Glutamatergic neuron (in vitro differentiated cells): ENCODE measurements at regions not wholly inside any gene's neighbourhood (a gene's known extent, or its start where the extent isn't known, plus 50 kb on each side); places are given as distances from the start of the nearest gene placed in this dataset.

Experiments
- DNase-seq: peaks from one replicate; pipeline ENCODE4 v3.0.0; 2022
- H3K27ac Mint-ChIP-seq: one replicate; pipeline ENCODE4 v1.8.0; 2020; ENCODE audit warnings: mild to moderate bottlenecking, mixed read lengths, inconsistent platforms; ENCODE audit not compliant: unreplicated experiment
- H3K27me3 Mint-ChIP-seq: one replicate; pipeline ENCODE4 v1.8.0; 2020; ENCODE audit warnings: mild to moderate bottlenecking, moderate library complexity, mixed read lengths, inconsistent platforms; ENCODE audit not compliant: unreplicated experiment
- H3K36me3 Mint-ChIP-seq: one replicate; pipeline ENCODE4 v1.8.0; 2020; ENCODE audit warnings: mild to moderate bottlenecking, mixed read lengths, inconsistent platforms; ENCODE audit not compliant: unreplicated experiment
- H3K4me1 Mint-ChIP-seq: one replicate; pipeline ENCODE4 v1.8.0; 2020; ENCODE audit warnings: mild to moderate bottlenecking, low read depth, mixed read lengths, inconsistent platforms; ENCODE audit not compliant: unreplicated experiment
- H3K4me3 Mint-ChIP-seq: one replicate; pipeline ENCODE4 v1.8.0; 2020; ENCODE audit warnings: mild to moderate bottlenecking, mixed read lengths, inconsistent platforms; ENCODE audit not compliant: unreplicated experiment
- H3K9me3 Mint-ChIP-seq: one replicate; pipeline ENCODE4 v1.8.0; 2020; ENCODE audit warnings: mild to moderate bottlenecking, moderate library complexity, mixed read lengths, inconsistent platforms; ENCODE audit not compliant: unreplicated experiment
- CTCF ChIP-seq: fragments of 200-600 bp; sonication (generic); IDR thresholded peaks from one replicate; pipeline ENCODE4 v1.5.0; 2021; ENCODE audit not compliant: partially characterized antibody, unreplicated experiment

- no peaks in the 10 kb centered on the region for H3K4me1 Mint-ChIP-seq
- no peak overlapping the region for H3K4me3 Mint-ChIP-seq
- H3K36me3 Mint-ChIP-seq, result peaks cover 10% of the 10 kb centered on the region
- peaks cover 3% of the 10 kb centered on the region for H3K27me3 Mint-ChIP-seq
- H3K27ac Mint-ChIP-seq, result no peak overlapping the region
- H3K9me3 Mint-ChIP-seq, result peaks cover 2% of the 10 kb centered on the region
- no peak for TF ChIP-seq CTCF
- DNase-seq, result no peak
Measured at GRCh38 chr18:75700561-75700960, 273.1 kb upstream of the SMIM21 start.

- H3K4me3 Mint-ChIP-seq, result no peak overlapping the region
Measured at GRCh38 chr18:75698861-75699260, 271.4 kb upstream of the SMIM21 start.

GRCh38 chr18:75697493-75697892 is 270.0 kb upstream of the SMIM21 start:
- H3K4me1 Mint-ChIP-seq, result peaks cover 6% of the 10 kb centered on the region

More at GRCh38 chr18:75698861-75699260, 271.4 kb upstream of the SMIM21 start:
- Mint-ChIP-seq H3K9me3 (no peaks in the 10 kb centered on the region), H3K27me3 (peaks cover 2% of the 10 kb centered on the region), H3K4me1 (peaks cover 4% of the 10 kb centered on the region), H3K27ac (no peak overlapping the region), H3K36me3 (peaks cover 10% of the 10 kb centered on the region)
- TF ChIP-seq CTCF, result no peak
- DNase-seq, result no peak

GRCh38 chr18:75696391-75696790 is 268.9 kb upstream of the SMIM21 start:
- peaks cover 2% of the 10 kb centered on the region for H3K27me3 Mint-ChIP-seq
- peaks cover 6% of the 10 kb centered on the region for H3K4me1 Mint-ChIP-seq
- no peak overlapping the region for H3K27ac Mint-ChIP-seq
- H3K4me3 Mint-ChIP-seq, result no peak overlapping the region
- no peaks in the 10 kb centered on the region for H3K9me3 Mint-ChIP-seq
- H3K36me3 Mint-ChIP-seq, result peaks cover 5% of the 10 kb centered on the region
- no peak for TF ChIP-seq CTCF
- no peak for DNase-seq

More at GRCh38 chr18:75697493-75697892, 270.0 kb upstream of the SMIM21 start:
- Mint-ChIP-seq H3K27ac (no peak overlapping the region), H3K27me3 (peaks cover 2% of the 10 kb centered on the region), H3K36me3 (peaks cover 9% of the 10 kb centered on the region), H3K9me3 (no peaks in the 10 kb centered on the region), H3K4me3 (no peak overlapping the region)
- DNase-seq, result no peak
- no peak for TF ChIP-seq CTCF

GRCh38 chr18:75694292-75694691 is 266.8 kb upstream of the SMIM21 start:
- no peak overlapping the region for H3K27ac Mint-ChIP-seq
- DNase-seq, result no peak
- H3K4me3 Mint-ChIP-seq, result no peak overlapping the region
- no peak for TF ChIP-seq CTCF
- peaks cover 6% of the 10 kb centered on the region for H3K4me1 Mint-ChIP-seq
- peaks cover 2% of the 10 kb centered on the region for H3K27me3 Mint-ChIP-seq
- no peaks in the 10 kb centered on the region for H3K9me3 Mint-ChIP-seq
- peaks cover 5% of the 10 kb centered on the region for H3K36me3 Mint-ChIP-seq
